OCI-M2 (cell line): ENCODE measurements at regions not wholly inside any gene's neighbourhood (a gene's known extent, or its start where the extent isn't known, plus 50 kb on each side); places are given as distances from the start of the nearest gene placed in this dataset.

ENCODE experiments used
- DNase-seq: peaks from one replicate; lab custom pipeline; 2025; ENCODE audit not compliant: unreplicated experiment; lab: John Stamatoyannopoulos, UW

GRCh38 chr18:22542406-22542835, 124.7 kb upstream of the CTAGE1 start:
- DNase-seq: no peak

GRCh38 chr18:22543769-22544168, 126.1 kb upstream of the CTAGE1 start:
- no peak for DNase-seq

- DNase-seq: no peak
These were observed 126.9 kb upstream of the CTAGE1 start for GRCh38 chr18:22544626-22545025.

GRCh38 chr18:22545066-22545760, 127.5 kb upstream of the CTAGE1 start:
- DNase-seq: no peak

GRCh38 chr18:22546905-22547570, 129.3 kb upstream of the CTAGE1 start:
- no peak for DNase-seq

- no peak for DNase-seq
These were observed 130.3 kb upstream of the CTAGE1 start for GRCh38 chr18:22547807-22548561.

GRCh38 chr18:22549260-22549937, 131.7 kb upstream of the CTAGE1 start:
- no peak for DNase-seq

- no peak for DNase-seq
These were observed 132.7 kb upstream of the CTAGE1 start for GRCh38 chr18:22550366-22550765.

GRCh38 chr18:22550861-22551260, 133.1 kb upstream of the CTAGE1 start:
- DNase-seq: no peak

GRCh38 chr18:22551536-22552151, 133.9 kb upstream of the CTAGE1 start:
- DNase-seq: no peak

GRCh38 chr18:22552254-22552653, 134.5 kb upstream of the CTAGE1 start:
- DNase-seq: no peak

GRCh38 chr18:22552899-22553460, 135.3 kb upstream of the CTAGE1 start:
- no peak for DNase-seq

- DNase-seq: no peak
These were observed 138.8 kb upstream of the CTAGE1 start for GRCh38 chr18:22556222-22557167.

GRCh38 chr18:22557168-22557941, 139.6 kb upstream of the CTAGE1 start:
- DNase-seq: no peak

GRCh38 chr18:22558945-22559385, 141.2 kb upstream of the CTAGE1 start:
- DNase-seq: no peak

GRCh38 chr18:22559414-22560274, 141.9 kb upstream of the CTAGE1 start:
- DNase-seq: no peak

- DNase-seq: no peak
These were observed 142.5 kb upstream of the CTAGE1 start for GRCh38 chr18:22560275-22560610.

- no peak for DNase-seq
These were observed 143.1 kb upstream of the CTAGE1 start for GRCh38 chr18:22560797-22561196.
